Astrocyte (in vitro differentiated cells and primary cell): ENCODE measurements at regions not wholly inside any gene's neighbourhood (a gene's known extent, or its start where the extent isn't known, plus 50 kb on each side); places are given as distances from the start of the nearest gene placed in this dataset.

Experiments
- DNase-seq: peaks from one replicate; pipeline ENCODE4 v3.0.0-alpha.2; 2010; ENCODE audit warnings: low read depth
- FAIRE-seq: peaks from 2 replicates; lab custom pipeline; 2011; peaks lifted over from hg19 to GRCh38; lab: Jason Lieb, UNC
- H2AFZ ChIP-seq: 2 replicates; pipeline ENCODE4 v1.6.0; 2012; ENCODE audit warnings: low read depth, low read length, inconsistent platforms
- H3K27ac ChIP-seq: 2 replicates; pipeline ENCODE4 v1.5.1; 2011; ENCODE audit warnings: low read depth, low read length, inconsistent platforms
- H3K27me3 ChIP-seq: 2 replicates; pipeline ENCODE4 v1.6.0; 2011; ENCODE audit warnings: low read length, inconsistent platforms; ENCODE audit not compliant: insufficient read depth
- H3K36me3 ChIP-seq: 2 replicates; pipeline ENCODE4 v1.5.1; 2011; ENCODE audit warnings: low read length, inconsistent platforms; ENCODE audit not compliant: insufficient read depth
- H3K4me1 ChIP-seq: 2 replicates; pipeline ENCODE4 v1.5.1; 2011; ENCODE audit warnings: low read length, inconsistent platforms; ENCODE audit not compliant: insufficient read depth
- H3K4me2 ChIP-seq: 2 replicates; pipeline ENCODE4 v1.6.0; 2012; ENCODE audit warnings: low read length, inconsistent platforms
- H3K4me3 ChIP-seq: 2 replicates; pipeline ENCODE4 v1.5.1; 2011; ENCODE audit warnings: low read depth, mild to moderate bottlenecking, low read length, inconsistent platforms; ENCODE audit not compliant: insufficient read depth
- H3K79me2 ChIP-seq: 2 replicates; pipeline ENCODE4 v1.6.0; 2012; ENCODE audit warnings: mild to moderate bottlenecking, low read length, inconsistent platforms; ENCODE audit not compliant: insufficient read depth
- H3K9ac ChIP-seq: 2 replicates; pipeline ENCODE4 v1.6.0; 2012; ENCODE audit warnings: mild to moderate bottlenecking, low read length, inconsistent platforms
- H3K9me3 ChIP-seq: 2 replicates; pipeline ENCODE4 v1.5.1; 2012; ENCODE audit warnings: low read depth, mild to moderate bottlenecking, low read length, inconsistent platforms; ENCODE audit not compliant: insufficient read depth
- H4K20me1 ChIP-seq: 2 replicates; pipeline ENCODE4 v1.6.0; 2012; ENCODE audit warnings: low read length, inconsistent platforms; ENCODE audit not compliant: insufficient read depth
- H3K27ac Mint-ChIP-seq: one replicate; pipeline ENCODE4 v1.8.0; 2021; ENCODE audit warnings: mild to moderate bottlenecking, mixed read lengths; ENCODE audit not compliant: unreplicated experiment
- H3K27me3 Mint-ChIP-seq: one replicate; pipeline ENCODE4 v1.8.0; 2021; ENCODE audit warnings: low read depth, mixed read lengths; ENCODE audit not compliant: unreplicated experiment
- H3K36me3 Mint-ChIP-seq: one replicate; pipeline ENCODE4 v1.8.0; 2021; ENCODE audit warnings: low read depth, mixed read lengths; ENCODE audit not compliant: unreplicated experiment
- H3K4me1 Mint-ChIP-seq: one replicate; pipeline ENCODE4 v1.8.0; 2021; ENCODE audit warnings: low read depth, mixed read lengths; ENCODE audit not compliant: unreplicated experiment
- H3K4me3 Mint-ChIP-seq: one replicate; pipeline ENCODE4 v1.8.0; 2021; ENCODE audit warnings: mild to moderate bottlenecking, moderate library complexity, mixed read lengths; ENCODE audit not compliant: unreplicated experiment
- H3K9me3 Mint-ChIP-seq: one replicate; pipeline ENCODE4 v1.8.0; 2021; ENCODE audit warnings: mild to moderate bottlenecking, mixed read lengths; ENCODE audit not compliant: unreplicated experiment
- EZH2 ChIP-seq: IDR thresholded peaks from 2 replicates; pipeline ENCODE4 v1.6.1; 2012; ENCODE audit warnings: mild to moderate bottlenecking, low read length, inconsistent platforms; ENCODE audit not compliant: insufficient read depth
- TF ChIP-seq, protein P1 (sequence below): IDR thresholded peaks from 2 replicates; pipeline ENCODE4 v1.5.1; 2011; ENCODE audit warnings: low read depth, mild to moderate bottlenecking, inconsistent platforms, low read length, moderate library complexity; ENCODE audit not compliant: insufficient read depth

DNA sequence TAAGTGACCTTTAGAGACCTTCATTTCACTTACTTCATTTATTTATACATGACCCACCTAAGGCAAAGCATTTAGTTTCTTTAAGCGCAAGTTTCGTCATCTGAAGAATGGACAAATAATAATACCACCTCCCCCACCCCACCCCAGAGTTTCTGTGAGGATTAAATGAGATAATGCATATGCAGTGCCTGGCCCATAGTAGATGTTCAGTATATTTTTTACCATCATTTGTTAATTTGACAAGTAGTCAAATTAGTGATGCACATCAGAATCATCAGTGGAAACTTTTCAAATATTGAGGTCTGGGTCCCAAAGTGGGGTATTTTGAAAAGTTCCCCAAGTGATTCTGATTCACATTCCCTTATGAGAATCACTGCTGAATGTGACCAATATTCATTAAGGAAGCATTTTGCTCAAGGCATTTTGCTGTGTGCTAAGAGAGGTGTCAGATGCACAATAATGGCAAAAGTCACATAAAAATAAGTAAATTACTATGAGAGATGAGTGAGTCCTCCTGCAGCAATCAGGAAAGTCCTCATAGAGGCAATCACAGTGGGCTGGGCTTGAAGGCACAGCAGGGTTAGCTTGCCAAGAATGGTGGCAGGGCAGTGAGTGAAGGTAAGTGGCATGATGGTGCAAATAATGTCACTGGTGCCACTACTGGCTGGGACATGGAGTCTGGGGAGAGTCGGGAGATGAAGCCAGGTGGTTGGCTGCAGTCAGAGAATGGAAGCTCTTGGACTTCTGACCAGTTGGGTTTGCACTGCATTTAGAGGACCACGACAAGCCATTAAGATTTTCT, 244.1 kb downstream of the PTEN start:
- Histone ChIP-seq H3K79me2 (no peaks in the 10 kb centered on the region), H3K4me2 (no peak overlapping the region), H4K20me1 (no peaks in the 10 kb centered on the region), H2AFZ (no peak overlapping the region), H3K9me3 (no peaks in the 10 kb centered on the region), H3K4me3 (no peak overlapping the region), H3K27ac (no peak overlapping the region), H3K4me1 (peaks cover 10% of the 10 kb centered on the region), H3K36me3 (no peaks in the 10 kb centered on the region), H3K9ac (no peak overlapping the region), H3K27me3 (no peaks in the 10 kb centered on the region)
- Mint-ChIP-seq H3K9me3 (no peaks in the 10 kb centered on the region), H3K27me3 (no peaks in the 10 kb centered on the region), H3K4me1 (peaks cover 13% of the 10 kb centered on the region), H3K4me3 (no peak overlapping the region), H3K36me3 (no peaks in the 10 kb centered on the region), H3K27ac (no peak overlapping the region)
- TF ChIP-seq, protein P1, sequence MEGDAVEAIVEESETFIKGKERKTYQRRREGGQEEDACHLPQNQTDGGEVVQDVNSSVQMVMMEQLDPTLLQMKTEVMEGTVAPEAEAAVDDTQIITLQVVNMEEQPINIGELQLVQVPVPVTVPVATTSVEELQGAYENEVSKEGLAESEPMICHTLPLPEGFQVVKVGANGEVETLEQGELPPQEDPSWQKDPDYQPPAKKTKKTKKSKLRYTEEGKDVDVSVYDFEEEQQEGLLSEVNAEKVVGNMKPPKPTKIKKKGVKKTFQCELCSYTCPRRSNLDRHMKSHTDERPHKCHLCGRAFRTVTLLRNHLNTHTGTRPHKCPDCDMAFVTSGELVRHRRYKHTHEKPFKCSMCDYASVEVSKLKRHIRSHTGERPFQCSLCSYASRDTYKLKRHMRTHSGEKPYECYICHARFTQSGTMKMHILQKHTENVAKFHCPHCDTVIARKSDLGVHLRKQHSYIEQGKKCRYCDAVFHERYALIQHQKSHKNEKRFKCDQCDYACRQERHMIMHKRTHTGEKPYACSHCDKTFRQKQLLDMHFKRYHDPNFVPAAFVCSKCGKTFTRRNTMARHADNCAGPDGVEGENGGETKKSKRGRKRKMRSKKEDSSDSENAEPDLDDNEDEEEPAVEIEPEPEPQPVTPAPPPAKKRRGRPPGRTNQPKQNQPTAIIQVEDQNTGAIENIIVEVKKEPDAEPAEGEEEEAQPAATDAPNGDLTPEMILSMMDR, result no peak
- no peak for TF ChIP-seq EZH2
- no peak for DNase-seq
- no peak for FAIRE-seq

DNA sequence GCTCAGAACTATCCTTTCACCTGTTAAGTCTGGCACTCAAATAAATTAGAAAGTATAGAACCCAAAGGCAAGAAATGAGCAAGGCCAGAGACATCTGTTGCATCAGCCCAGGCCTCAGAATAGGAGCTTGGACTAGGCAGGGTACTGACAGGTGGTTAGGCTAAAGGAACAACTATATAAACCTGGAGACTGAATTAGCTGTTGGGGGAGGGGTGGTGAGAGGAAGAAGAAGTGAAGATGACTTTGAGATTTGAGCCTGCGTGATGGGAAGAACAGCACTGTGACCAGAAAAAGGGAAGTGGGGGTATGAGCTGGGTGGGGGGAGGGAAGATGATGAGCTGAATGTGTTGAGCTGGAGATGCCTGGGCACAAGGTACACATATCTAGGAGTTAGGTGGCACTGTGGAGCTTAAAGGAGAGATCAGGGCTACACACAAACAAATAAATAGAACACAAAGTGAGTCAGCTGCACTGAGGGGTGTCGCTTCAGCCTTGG, 244.7 kb downstream of the PTEN start:
- Histone ChIP-seq H3K79me2 (no peaks in the 10 kb centered on the region), H3K4me3 (no peak overlapping the region), H4K20me1 (no peaks in the 10 kb centered on the region), H3K27me3 (no peaks in the 10 kb centered on the region), H3K27ac (no peak overlapping the region), H3K36me3 (no peaks in the 10 kb centered on the region), H3K9me3 (no peaks in the 10 kb centered on the region), H3K4me2 (no peak overlapping the region), H2AFZ (no peak overlapping the region), H3K4me1 (peaks cover 10% of the 10 kb centered on the region), H3K9ac (no peak overlapping the region)
- Mint-ChIP-seq H3K9me3 (no peaks in the 10 kb centered on the region), H3K36me3 (no peaks in the 10 kb centered on the region), H3K4me1 (peaks cover 13% of the 10 kb centered on the region), H3K4me3 (no peak overlapping the region), H3K27me3 (no peaks in the 10 kb centered on the region), H3K27ac (peak overlapping the region; percentile 79)
- DNase-seq, result no peak
- TF ChIP-seq EZH2, result no peak
- TF ChIP-seq, protein P1, result no peak
- no peak for FAIRE-seq

GRCh38 chr10:88110355-88110754, 246.9 kb downstream of the PTEN start:
- Histone ChIP-seq H4K20me1 (no peaks in the 10 kb centered on the region), H3K4me3 (no peak overlapping the region), H3K79me2 (no peaks in the 10 kb centered on the region), H3K4me2 (peak overlapping the region; percentile 64), H2AFZ (peak overlapping the region; percentile 6), H3K9me3 (no peaks in the 10 kb centered on the region), H3K27ac (peak overlapping the region; percentile 53), H3K27me3 (no peaks in the 10 kb centered on the region), H3K4me1 (peaks cover 10% of the 10 kb centered on the region), H3K36me3 (no peaks in the 10 kb centered on the region), H3K9ac (no peak overlapping the region)
- no peaks in the 10 kb centered on the region for H3K36me3 Mint-ChIP-seq
- H3K27ac Mint-ChIP-seq, result peak overlapping the region; percentile 63
- FAIRE-seq (no peak), DNase-seq (peak; percentile 77)
- TF ChIP-seq, protein P1, result no peak
- no peak for TF ChIP-seq EZH2
- no peaks in the 10 kb centered on the region for H3K9me3 Mint-ChIP-seq
- H3K4me1 Mint-ChIP-seq, result peaks cover 17% of the 10 kb centered on the region
- no peaks in the 10 kb centered on the region for H3K27me3 Mint-ChIP-seq
- H3K4me3 Mint-ChIP-seq, result no peak overlapping the region
